DMS 273 treated with DMSO at 0.1 percent for 48 hours (cell line): ENCODE measurements at regions not wholly inside any gene's neighbourhood (a gene's known extent, or its start where the extent isn't known, plus 50 kb on each side); places are given as distances from the start of the nearest gene placed in this dataset.
A peak's percentile ranks its signal among the peaks of the same experiment; 100 is the strongest.

Experiments used
- DNase-seq: peaks from one replicate; lab custom pipeline; 2025; lab: John Stamatoyannopoulos, UW

GRCh38 chr16:35906440-35906839 lies 2447.0 kb downstream of the TP53TG3F start:
- DNase-seq = no peak

- DNase-seq = no peak
Observed at GRCh38 chr16:35908152-35908551, 2448.7 kb downstream of the TP53TG3F start.

GRCh38 chr16:35908942-35909341 lies 2449.5 kb downstream of the TP53TG3F start:
- peak; percentile 2 for DNase-seq

- no peak for DNase-seq
Observed at GRCh38 chr16:35909351-35909954, 2450.0 kb downstream of the TP53TG3F start.

- DNase-seq = no peak
Observed at GRCh38 chr16:35910409-35910808, 2451.0 kb downstream of the TP53TG3F start.

GRCh38 chr16:35911899-35912298 lies 2452.5 kb downstream of the TP53TG3F start:
- DNase-seq = no peak

- DNase-seq = no peak
Observed at GRCh38 chr16:35931722-35932121, 2472.3 kb downstream of the TP53TG3F start.
